B cell (primary cell): ENCODE measurements at regions not wholly inside any gene's neighbourhood (a gene's known extent, or its start where the extent isn't known, plus 50 kb on each side); places are given as distances from the start of the nearest gene placed in this dataset.

ENCODE experiments used
- ATAC-seq: fragments of 200-7000 bp; cut with Tn5 transposase; one replicate; pipeline ENCODE4 v1.10.0; 2021; ENCODE audit warnings: low read depth, mild to moderate bottlenecking, moderate number of reproducible peaks, moderate library complexity
- CTCF ChIA-PET: fragments of 350-600 bp; sonication (Branson Sonifier 250); formaldehyde crosslinking; loops from one replicate; lab custom pipeline; 2021; ENCODE audit warnings: antibody characterized with exemption, inconsistent platforms; lab: Charles Lee
- POLR2A ChIA-PET: fragments of 350-600 bp; sonication (Branson Sonifier 250); formaldehyde crosslinking; loops from one replicate; lab custom pipeline; 2021; ENCODE audit warnings: antibody characterized with exemption; lab: Charles Lee
- DNase-seq: peaks from one replicate; pipeline ENCODE4 v3.0.0; 2013
- H2AFZ ChIP-seq: 2 replicates; pipeline ENCODE4 v1.6.1; 2012; ENCODE audit warnings: mild to moderate bottlenecking, low read depth, low read length; ENCODE audit not compliant: insufficient read depth, poor library complexity, severe bottlenecking
- H3K27ac ChIP-seq, 2 donors: 1 replicate in 1 of 2; 2 replicates in 1 of 2; pipeline ENCODE4 v1.5.1; 2012 to 2013; ENCODE audit warnings: low read length in 2 of 2, mild to moderate bottlenecking in 2 of 2, moderate library complexity in 1 of 2
- H3K27me3 ChIP-seq, 4 experiments: fragments of 200-600 bp in 1 of 4; sonication (generic) in 1 of 4; replicated peaks in 1 of 4; 1 replicate in 2 of 4; 2 replicates in 2 of 4; pipeline versions ENCODE4 v1.6.1 to v1.7.0; 2013 to 2016; ENCODE audit warnings: low read length in 3 of 4, mild to moderate bottlenecking in 2 of 4, mixed read lengths in 1 of 4, moderate library complexity in 1 of 4; ENCODE audit not compliant: insufficient read depth in 4 of 4, control insufficient read depth in 3 of 4; ENCODE audit errors: control extremely low read depth in 1 of 4
- H3K36me3 ChIP-seq, 2 experiments: replicated peaks in 1 of 2; 1 replicate in 1 of 2; 2 replicates in 1 of 2; pipeline versions ENCODE4 v1.6.1 to v1.7.1; 2013; ENCODE audit warnings: low read length in 1 of 2; ENCODE audit not compliant: insufficient read depth in 2 of 2, control insufficient read depth in 1 of 2; ENCODE audit errors: control extremely low read depth in 1 of 2, extremely low read depth in 1 of 2
- H3K4me1 ChIP-seq, 2 donors: fragments of 200-600 bp in 1 of 2; sonication (generic) in 1 of 2; 1 replicate in 1 of 2; 2 replicates in 1 of 2; pipeline versions ENCODE4 v1.5.1 to v1.6.1; 2013 to 2017; ENCODE audit warnings: low read length in 2 of 2; ENCODE audit not compliant: control insufficient read depth in 2 of 2, insufficient read depth in 2 of 2
- H3K4me2 ChIP-seq: replicated peaks from 2 replicates; pipeline ENCODE3; 2012; ENCODE audit warnings: mild to moderate bottlenecking, low read depth, low read length; ENCODE audit not compliant: poor library complexity, severe bottlenecking
- H3K4me3 ChIP-seq, 5 experiments: fragments of 200-600 bp in 1 of 5; sonication (generic) in 1 of 5; 1 replicate in 3 of 5; 2 replicates in 2 of 5; pipeline versions ENCODE4 v1.5.1 to v1.7.0; 2011 to 2016; ENCODE audit warnings: low read length in 4 of 5, mild to moderate bottlenecking in 4 of 5, low read depth in 2 of 5, control low read depth in 1 of 5, moderate library complexity in 1 of 5; ENCODE audit not compliant: insufficient read depth in 1 of 5; ENCODE audit errors: control extremely low read depth in 1 of 5, extremely low read depth in 1 of 5
- H3K79me2 ChIP-seq: fragments of 200-600 bp; sonication (generic); one replicate; pipeline ENCODE4 v1.6.0; 2016; ENCODE audit warnings: low read length; ENCODE audit not compliant: control insufficient read depth, insufficient read depth
- H3K9ac ChIP-seq: fragments of 200-600 bp; sonication (generic); 2 replicates; pipeline ENCODE4 v1.6.1; 2017; ENCODE audit warnings: mild to moderate bottlenecking, low read length, moderate library complexity
- H3K9me3 ChIP-seq, 3 donors: one replicate each; pipeline versions ENCODE4 v1.6.1 to v1.7.1; 2013; ENCODE audit warnings: low read length in 2 of 3; ENCODE audit not compliant: control insufficient read depth in 2 of 3, insufficient read depth in 1 of 3; ENCODE audit errors: control extremely low read depth in 1 of 3
- H4K20me1 ChIP-seq: 2 replicates; pipeline ENCODE4 v1.6.0; 2012; ENCODE audit warnings: mild to moderate bottlenecking, low read length; ENCODE audit not compliant: insufficient read depth, control insufficient read depth, poor library complexity, severe bottlenecking
- H3K27ac Mint-ChIP-seq: one replicate; pipeline ENCODE4 v1.8.0; 2021; ENCODE audit warnings: mixed read lengths
- H3K27me3 Mint-ChIP-seq: one replicate; pipeline ENCODE4 v1.8.0; 2021; ENCODE audit warnings: mixed read lengths
- H3K4me1 Mint-ChIP-seq: one replicate; pipeline ENCODE4 v1.8.0; 2021; ENCODE audit warnings: mixed read lengths
- H3K4me3 Mint-ChIP-seq: one replicate; pipeline ENCODE4 v1.8.0; 2021; ENCODE audit warnings: mixed read lengths
- H3K9me3 Mint-ChIP-seq: one replicate; pipeline ENCODE4 v1.8.0; 2022; ENCODE audit warnings: mixed read lengths; ENCODE audit not compliant: insufficient read depth
- EZH2 ChIP-seq: IDR thresholded peaks from 2 replicates; pipeline ENCODE4 v1.6.1; 2012; ENCODE audit warnings: borderline replicate concordance, low read depth, mild to moderate bottlenecking, moderate library complexity, low read length; ENCODE audit not compliant: insufficient read depth, poor library complexity, severe bottlenecking
- WGBS: methylation state at CpG from one replicate; pipeline ENCODE4 v1.1.5; 2013; ENCODE audit warnings: missing lambda C conversion rate; ENCODE audit not compliant: insufficient coverage; 5-methylcytosine and 5-hydroxymethylcytosine counted together
- intact Hi-C: fragments of 100-400 bp; cut with micrococcal nuclease; formaldehyde crosslinking; loops from one replicate; pipeline ENCODE4 v1.10.0; 2022
- TF ChIP-seq, protein P1 (sequence below): fragments of 200-600 bp; IDR thresholded peaks from one replicate; pipeline ENCODE4 v1.8.0; 2022; ENCODE audit warnings: antibody characterized with exemption, mild to moderate bottlenecking

DNA sequence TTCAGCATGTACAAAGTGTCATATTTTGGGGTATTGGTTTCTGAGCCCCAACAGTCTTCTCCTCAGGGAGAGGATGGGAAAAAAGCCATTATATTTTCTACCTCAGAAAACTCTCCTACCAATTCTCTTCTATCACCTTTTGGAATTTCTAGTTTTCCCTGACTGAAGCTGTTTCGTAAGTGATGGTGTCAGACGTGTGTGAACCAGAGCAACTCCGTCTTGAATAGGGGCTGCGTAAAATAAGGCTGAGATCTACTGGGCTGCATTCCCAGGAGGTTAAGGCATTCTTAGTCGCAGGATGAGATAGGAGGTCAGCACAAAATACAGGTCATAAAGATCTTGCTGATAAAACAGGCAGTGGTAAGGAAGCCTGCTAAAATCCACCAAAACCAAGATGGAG is 197.3 kb upstream of the C9orf72 start:
- intact Hi-C loops: no loop called here
- Histone ChIP-seq H3K79me2 (no peaks in the 10 kb centered on the region), H3K27me3 (no peaks in the 10 kb centered on the region), H3K4me3 (no peak overlapping the region), H3K4me2 (no peak overlapping the region), H2AFZ (no peak overlapping the region), H3K4me1 (no peaks in the 10 kb centered on the region), H3K9ac (no peak overlapping the region), H3K36me3 (no peaks in the 10 kb centered on the region), H3K27ac (no peak overlapping the region), H4K20me1 (no peaks in the 10 kb centered on the region), H3K9me3 (no peaks in the 10 kb centered on the region)
- no peak for TF ChIP-seq EZH2
- TF ChIP-seq, protein P1, sequence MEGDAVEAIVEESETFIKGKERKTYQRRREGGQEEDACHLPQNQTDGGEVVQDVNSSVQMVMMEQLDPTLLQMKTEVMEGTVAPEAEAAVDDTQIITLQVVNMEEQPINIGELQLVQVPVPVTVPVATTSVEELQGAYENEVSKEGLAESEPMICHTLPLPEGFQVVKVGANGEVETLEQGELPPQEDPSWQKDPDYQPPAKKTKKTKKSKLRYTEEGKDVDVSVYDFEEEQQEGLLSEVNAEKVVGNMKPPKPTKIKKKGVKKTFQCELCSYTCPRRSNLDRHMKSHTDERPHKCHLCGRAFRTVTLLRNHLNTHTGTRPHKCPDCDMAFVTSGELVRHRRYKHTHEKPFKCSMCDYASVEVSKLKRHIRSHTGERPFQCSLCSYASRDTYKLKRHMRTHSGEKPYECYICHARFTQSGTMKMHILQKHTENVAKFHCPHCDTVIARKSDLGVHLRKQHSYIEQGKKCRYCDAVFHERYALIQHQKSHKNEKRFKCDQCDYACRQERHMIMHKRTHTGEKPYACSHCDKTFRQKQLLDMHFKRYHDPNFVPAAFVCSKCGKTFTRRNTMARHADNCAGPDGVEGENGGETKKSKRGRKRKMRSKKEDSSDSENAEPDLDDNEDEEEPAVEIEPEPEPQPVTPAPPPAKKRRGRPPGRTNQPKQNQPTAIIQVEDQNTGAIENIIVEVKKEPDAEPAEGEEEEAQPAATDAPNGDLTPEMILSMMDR: no peak
- Mint-ChIP-seq H3K4me1 (no peaks in the 10 kb centered on the region), H3K27ac (no peak overlapping the region), H3K4me3 (no peak overlapping the region), H3K9me3 (no peaks in the 10 kb centered on the region), H3K27me3 (no peaks in the 10 kb centered on the region)
- CTCF ChIA-PET: no interaction called here
- POLR2A ChIA-PET: no interaction called here
- ATAC-seq (no peak), DNase-seq (no peak)
- WGBS: 72% methylated on average over 5 of the region's 5 CpGs

DNA sequence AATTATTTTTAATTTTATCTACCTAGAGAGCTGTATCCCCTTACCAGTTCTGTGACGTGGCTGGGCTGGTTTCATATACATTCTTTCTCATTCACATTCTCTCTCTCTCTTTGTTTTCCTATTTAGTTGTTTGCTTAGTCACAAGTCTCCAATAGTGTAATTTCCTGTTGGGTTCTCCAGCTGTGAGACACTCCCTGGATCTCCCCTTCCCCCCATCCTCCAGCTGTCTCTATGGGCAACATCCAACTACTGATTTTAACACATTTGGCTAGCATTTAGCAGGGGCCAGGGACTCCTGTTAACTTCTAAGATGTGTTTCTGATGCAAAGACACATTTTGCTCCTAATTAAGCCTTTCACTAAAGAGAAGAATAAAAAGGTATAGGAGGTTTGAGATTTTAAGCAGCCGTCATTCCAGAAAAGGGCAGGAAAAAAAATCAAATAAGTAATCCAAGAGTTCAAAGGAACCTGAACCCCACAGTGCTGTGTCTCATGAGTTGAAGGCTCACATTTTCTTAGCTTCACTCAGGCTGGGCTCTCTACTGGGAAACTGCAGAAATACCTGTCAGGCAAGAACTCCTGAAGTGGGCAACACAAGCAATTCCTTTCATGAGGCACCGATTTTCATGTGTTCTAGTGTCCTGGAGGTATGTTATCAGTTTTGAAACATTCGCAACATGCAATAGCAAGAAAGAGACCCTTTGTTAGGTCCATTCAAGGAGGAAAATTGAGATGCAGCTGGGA is 198.7 kb upstream of the C9orf72 start:
- Histone ChIP-seq H3K27ac (no peak overlapping the region), H3K4me3 (no peak overlapping the region), H3K9me3 (no peaks in the 10 kb centered on the region), H3K79me2 (no peaks in the 10 kb centered on the region), H3K4me1 (no peaks in the 10 kb centered on the region), H3K27me3 (no peaks in the 10 kb centered on the region), H3K4me2 (no peak overlapping the region), H3K9ac (no peak overlapping the region), H4K20me1 (no peaks in the 10 kb centered on the region), H3K36me3 (no peaks in the 10 kb centered on the region), H2AFZ (no peak overlapping the region)
- ATAC-seq: no peak
- POLR2A ChIA-PET: no interaction called here
- Mint-ChIP-seq H3K9me3 (no peaks in the 10 kb centered on the region), H3K4me3 (no peak overlapping the region), H3K27me3 (no peaks in the 10 kb centered on the region), H3K4me1 (no peaks in the 10 kb centered on the region), H3K27ac (no peak overlapping the region)
- 75% methylated on average over 3 of the region's 4 CpGs for WGBS
- DNase-seq: no peak
- no peak for TF ChIP-seq EZH2
- TF ChIP-seq, protein P1: no peak
- intact Hi-C loops: no loop called here
- CTCF ChIA-PET: no interaction called here
